GM21367 (cell line): ENCODE measurements at regions not wholly inside any gene's neighbourhood (a gene's known extent, or its start where the extent isn't known, plus 50 kb on each side); places are given as distances from the start of the nearest gene placed in this dataset.
A peak's percentile ranks its signal among the peaks of the same experiment; 100 is the strongest.

ENCODE experiments used
- ATAC-seq: cut with Tn5 transposase; IDR thresholded peaks from one replicate; pipeline ENCODE4 v1.9.1; 2021; ENCODE audit not compliant: unreplicated experiment

DNA sequence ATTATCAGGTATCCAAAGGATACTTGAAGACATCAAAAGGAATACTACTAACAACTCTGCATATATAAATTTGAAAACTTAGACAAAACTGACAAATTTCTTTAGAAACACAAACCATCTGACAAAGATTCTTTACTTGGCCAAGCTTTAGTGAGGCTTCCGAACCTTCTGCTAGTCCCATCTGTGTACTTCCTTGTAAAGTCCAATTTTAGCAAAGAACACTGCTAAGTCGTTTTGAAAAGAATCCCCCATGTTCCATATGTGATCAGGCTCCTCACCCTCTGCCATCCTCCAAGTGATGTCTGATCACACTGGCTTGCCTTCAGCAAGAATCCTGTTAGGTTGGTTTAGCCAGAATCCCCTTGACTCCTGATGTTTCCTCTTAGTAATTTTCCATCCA is 150.0 kb upstream of the ACO1 start:
- ATAC-seq: no peak

DNA sequence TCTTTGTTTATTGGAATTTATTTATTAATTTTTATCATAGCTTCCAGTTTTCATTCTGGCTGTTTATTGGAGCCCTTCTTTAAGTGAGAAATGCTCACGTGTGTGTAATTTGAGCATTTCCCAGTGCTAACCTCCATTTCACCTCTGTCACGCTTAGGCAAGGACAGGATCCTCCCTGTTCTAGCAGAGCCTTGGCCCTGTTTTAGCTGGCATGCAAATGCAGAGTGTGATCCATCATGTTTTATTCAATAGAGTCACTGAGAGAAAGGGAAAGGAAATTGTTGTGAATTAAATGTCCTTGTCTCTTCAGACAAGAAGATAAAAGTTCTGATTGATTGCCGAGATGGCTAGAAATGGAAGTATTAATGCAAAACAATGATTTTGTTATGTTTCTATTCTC is 137.3 kb upstream of the ACO1 start:
- no peak for ATAC-seq

DNA sequence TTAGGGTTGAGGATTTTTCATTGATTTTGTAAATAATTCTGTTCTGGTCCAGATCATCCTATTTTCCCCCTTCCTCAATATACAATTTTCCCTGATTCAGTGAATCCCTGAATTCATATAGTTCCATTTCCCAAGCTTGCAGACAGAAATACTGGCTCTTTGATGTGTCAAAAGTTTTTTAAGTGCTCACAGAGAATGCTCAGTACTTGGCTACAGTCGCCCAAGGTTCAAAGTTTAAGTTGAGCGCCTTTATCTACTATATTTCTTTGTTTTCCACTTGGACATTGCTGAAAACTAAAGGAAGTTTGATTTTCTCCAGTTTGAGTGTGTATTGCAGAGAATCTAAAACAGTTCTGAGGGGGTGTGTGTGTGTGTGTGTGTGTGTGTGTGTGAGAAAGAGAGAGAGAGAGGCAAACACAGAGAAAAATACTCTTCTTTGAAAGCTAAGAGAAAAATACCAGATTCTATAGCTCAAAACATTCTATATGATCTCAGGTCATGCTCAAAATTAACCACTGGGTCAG is 136.2 kb upstream of the ACO1 start:
- no peak for ATAC-seq

DNA sequence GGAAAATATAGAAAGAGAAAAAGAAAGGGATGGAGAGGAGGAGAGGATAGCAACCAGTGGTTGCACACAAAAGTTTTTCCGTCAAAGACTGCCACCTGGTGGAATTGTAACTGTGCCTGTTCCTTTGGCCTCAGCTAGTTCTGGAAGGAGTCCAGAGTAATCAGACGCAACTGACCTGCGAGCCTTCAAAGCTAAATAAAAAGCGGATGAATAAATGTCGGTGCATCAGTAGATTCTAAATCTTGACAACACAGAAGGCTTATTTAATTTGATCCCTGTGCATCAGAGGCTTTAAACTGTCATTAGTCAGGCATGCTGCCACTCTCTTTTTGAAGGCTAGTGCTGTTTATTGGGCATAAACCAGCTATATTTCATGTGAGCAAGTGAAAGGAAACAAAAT is 132.9 kb upstream of the ACO1 start:
- ATAC-seq: peak; percentile 83

DNA sequence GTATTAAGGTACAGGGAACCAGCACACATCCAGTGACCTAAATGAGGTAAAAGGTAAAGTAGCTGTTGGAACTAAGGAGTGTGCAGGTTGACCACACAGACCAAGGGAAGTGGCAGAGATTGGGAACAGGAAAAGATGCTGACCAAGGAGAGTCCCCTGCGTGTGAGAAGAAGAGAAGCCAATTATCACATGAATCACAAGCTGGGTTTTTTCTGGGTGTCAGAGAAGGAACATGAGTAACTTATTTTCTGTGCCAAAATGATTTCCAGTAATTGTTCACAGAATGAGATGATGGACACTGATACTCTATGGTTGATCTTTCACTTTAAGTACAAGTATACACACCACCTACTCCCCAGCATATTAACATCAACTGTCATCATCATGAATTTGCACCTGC is 130.7 kb upstream of the ACO1 start:
- ATAC-seq: no peak

DNA sequence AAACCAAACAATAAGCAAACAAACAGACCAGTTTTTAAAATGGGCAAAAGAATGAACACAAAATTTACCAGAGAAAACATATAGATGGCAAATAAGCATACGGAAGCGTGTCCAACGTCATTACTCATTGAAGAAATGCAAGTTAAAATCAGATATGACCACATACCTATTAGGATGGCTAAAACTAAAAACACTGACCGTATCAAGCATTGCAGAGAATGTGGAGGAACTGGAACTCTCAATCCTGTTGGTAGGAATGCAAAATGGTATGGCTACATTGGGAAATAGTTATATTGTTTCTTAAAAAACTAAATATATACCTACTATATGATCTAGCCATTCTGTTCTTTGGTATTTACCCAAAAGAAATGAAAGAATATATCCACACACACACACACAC is 129.4 kb upstream of the ACO1 start:
- ATAC-seq: no peak

DNA sequence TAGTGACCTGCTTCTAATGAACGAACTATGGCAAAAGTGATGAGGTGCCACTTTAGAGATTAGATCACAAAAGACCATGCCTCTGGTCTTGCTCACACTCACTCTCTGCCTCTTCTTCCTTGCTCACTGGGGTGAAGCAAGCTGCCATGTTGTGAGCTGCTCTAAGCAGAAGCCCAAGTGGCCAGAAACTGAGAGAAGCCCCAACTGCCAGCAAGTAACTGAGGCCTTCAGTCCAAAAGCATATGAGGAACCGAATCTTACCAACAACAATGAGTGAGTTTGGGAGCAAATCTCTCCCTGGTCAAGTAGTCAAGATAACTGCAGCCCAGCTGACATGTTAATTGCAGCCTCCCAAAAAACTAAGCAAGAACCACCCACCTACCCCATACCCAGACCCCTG is 126.0 kb upstream of the ACO1 start:
- no peak for ATAC-seq

DNA sequence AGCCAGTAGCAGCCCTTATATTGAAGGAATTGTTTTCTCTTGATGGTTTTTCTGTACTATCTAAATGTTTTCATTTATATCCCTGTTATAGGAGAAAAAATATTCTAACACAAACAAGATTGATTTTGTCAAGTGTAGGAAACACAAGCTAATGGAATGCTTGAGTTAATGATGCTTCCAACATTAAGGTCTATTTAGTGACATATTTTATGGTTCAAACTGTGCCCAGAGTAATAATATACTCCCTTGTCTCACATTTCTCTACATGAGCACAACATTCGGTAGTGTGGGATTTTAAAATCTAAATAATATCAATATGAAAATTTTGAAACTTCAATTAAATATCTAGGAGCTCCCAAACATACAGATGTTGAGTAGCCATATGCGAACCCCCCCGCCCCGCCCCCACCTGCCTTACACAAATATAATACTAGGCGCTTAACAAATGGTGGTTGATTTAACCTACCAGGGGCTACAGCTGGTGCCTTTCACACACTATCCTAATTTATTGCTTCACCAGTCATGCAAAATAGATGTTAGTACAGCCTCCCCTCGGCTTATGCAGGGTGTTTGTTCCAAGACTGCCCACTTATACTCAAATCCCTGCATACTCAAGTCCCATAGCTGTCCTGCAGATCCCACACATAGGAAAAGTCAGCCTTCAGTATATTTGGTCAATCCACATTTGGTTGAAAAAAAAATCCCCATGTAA is 124.1 kb upstream of the ACO1 start:
- no peak for ATAC-seq

DNA sequence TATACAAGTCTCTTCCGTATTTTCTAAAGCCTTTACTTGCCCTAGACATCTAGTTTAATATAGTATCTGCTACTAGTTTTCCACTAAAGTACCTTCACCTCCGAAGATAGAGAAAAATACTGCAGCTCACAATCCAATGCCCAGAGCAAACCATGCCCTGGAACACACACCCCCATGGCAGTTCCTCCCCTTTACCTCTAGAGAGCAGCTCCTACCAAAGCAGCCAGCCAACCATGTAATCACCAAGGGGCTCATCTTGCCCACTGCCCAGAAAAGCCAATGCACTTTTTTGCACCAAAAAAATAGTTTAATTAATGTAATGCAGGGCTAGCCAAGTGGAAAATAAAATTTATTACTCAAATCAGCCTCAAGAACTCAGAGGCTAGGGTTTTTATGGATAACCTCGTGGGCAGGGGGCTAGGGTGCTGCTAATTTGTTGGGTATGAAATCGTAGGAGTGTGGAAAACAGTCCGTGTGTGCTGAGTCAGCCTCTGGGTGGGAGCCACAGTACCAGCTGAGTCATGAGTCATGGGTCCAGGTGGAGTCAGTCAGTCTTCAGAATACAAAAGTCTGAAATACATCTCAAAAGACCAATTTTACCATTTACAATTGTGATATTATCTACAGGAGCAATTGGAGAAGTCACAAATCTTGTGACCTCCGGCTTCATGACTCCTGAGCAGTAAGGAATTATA is 120.1 kb upstream of the ACO1 start:
- no peak for ATAC-seq

DNA sequence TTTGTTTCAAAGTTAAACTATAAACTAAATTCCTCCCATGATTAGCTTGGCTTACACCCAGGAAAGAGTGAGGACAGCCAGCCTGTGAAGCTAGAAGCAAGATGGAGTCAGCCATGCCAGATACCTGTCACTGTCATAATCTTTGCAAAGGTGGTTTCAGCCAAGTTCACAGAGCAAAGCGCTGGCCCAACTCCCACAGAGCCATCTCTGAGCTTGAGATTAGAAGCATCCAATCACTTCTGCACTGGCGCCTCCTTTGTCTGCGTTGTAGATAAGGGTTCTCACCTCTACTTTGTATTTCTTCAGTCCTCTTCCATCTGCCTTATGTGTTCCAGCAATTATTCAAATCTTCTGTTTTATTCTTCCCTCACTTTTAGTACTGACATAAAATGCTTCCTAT is 119.4 kb upstream of the ACO1 start:
- ATAC-seq: no peak

DNA sequence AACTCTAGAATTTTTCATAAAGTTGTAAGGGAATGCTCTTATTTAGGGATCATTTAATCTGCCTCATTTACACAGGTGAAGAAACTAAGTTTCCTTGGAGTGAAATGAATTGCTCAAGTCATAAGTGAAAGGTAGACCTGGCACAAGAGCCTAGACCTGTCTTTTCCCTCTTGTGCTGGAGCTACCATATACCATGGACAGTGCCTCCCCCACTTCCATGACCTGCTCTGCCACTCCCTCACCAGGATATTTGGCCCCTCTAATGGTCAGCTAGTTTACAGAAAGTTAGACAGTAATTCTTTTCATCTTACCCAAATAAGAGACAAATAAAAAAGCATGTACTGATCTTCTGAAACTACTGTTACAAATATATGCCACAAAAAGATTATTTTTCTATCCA is 105.5 kb upstream of the ACO1 start:
- no peak for ATAC-seq

DNA sequence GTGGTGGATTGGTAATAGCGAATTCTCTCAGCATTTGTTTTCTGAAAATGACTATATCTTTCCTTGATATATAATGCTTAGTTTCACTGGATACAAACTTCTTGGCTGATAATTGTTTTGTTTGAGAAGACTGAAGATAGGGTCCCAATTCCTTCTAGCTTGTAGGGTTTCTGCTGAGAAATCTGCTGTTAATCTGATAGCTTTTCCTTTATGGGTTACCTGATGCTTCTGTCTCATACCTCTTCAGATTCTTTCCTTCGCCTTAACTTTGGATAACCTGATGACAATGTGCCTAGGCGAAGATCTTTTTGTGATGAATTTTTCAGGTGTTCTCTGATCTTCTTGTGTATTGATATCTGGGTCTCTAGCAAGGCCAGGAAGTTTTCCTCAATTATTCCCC is 94.7 kb upstream of the ACO1 start:
- ATAC-seq: no peak

DNA sequence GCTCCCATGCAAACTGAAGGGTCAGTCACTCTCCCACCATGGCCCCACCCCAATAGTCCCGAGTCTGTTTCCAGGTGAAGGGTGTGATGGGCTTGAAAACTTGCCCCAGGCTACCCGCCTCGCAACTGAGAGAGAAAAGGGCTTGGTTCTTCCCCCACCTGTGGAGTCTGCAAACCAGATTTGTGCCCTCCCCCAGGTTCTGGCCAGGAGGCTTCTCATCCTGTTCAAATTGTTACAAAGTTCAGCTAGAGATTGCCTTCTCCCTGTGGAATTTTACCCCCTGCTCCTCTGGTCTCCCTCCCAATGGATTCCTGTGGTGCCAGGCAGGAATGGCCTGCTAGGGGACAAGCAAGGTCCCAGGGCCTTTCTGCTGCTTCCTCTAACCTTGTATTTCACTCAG is 93.1 kb upstream of the ACO1 start:
- no peak for ATAC-seq

DNA sequence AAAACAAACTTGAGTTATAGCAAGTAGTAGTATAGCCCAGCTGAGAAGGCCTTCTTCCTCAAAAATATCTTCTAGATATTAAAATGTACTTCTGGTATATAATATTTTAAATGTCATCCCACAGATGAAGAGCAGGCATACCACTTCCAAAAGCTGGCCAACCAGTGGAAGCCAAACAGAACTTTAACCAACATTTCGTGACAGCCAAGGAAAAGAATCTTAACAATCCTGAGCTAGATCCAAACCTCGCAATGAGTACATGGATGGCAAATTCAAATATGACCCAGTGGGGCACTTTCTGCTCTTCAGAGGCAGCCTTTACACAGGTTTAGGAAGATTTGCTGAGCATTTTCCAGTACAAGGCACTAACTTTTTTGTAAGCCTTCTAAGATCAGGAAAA is 91.8 kb upstream of the ACO1 start:
- ATAC-seq: no peak

DNA sequence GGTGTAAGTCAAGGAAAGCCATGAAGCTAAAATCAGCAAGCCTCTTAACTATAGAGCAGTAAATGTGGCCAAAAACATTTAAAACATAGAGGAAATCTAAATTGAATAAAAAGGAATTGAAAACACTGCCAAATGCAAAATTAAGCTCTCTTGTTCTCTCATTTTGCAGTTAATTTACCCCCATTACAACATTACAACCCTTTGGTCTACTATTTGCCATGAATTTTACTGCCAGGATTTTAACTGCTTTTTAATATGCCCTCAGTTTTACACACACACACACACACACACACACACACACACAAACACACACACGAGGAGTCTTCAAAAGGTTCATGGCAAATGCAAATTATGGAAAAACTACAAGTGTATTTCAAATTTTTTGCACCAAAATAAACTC is 91.4 kb upstream of the ACO1 start:
- ATAC-seq: no peak

DNA sequence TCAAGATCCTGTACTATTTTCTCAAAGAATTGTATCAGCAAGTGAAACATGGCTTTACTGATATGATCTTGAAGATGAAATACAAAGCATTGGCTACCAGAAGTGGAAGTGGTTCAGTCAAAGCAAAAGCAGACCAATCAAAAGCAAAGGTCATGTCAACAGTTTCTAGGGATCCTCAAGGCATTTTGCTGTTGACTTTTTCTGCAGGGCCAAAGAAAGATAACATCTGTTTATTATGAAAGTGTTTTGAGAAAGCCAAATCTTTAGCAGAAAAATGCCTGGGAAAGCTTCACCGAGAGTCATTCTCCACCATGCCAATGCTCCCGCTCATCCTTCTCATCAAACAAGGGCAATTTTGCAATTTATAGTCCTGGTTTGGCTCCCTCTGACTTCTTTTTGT is 90.3 kb upstream of the ACO1 start:
- no peak for ATAC-seq

DNA sequence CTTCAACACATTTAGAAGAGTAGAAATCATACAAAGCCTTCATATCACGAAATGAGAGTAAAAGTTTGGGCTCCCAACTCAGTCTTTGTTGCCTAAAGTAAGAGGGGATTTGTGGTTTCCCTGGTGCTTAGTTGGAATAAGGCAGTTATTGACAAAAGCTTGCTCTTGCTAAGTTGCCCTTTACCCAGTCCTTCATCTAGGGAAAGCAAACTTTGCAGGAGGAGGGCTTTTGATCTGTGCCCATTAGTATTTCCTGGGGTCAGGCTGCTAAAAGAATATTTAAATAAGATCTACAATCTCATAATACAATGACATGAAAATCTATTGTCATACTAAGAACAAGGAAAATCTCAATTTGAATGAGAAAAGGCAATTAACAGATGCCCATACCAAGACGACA is 84.1 kb upstream of the ACO1 start:
- ATAC-seq: no peak

DNA sequence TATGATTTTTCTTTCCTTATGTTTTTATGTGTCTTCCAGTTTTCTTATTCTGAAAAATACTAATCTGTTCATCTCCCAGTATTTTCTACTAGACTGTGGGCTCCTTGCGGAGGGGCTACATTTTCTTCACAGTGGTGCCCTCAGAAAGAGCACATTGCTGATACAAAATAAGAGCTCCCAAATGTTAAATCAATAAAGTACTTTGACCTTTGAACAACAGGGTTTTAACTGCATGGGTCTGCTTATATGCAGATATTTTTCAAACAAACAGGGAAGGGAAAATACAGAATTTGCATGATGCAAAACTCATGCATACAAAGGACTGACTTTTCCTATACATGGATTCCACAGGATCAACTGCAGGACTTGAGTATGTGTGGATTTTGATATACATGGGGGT is 79.9 kb upstream of the ACO1 start:
- ATAC-seq: no peak

DNA sequence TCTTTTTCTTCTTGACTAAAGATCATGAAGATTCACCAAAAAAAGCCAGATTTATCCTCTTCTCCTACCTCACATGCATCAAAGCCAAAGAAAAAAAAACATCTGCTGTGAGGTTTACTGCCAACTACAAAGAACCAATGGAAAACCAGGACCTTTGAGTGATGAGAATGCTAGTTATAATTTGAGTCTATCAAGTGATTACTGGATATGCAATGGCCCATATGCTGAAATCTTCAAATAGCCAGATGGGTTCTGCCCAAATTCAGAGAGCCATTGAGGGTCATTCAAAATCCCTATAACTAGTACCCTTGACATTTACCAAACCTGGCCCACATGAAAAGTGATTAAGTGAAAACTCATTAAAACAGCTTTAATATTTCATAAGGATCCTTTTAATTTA is 78.4 kb upstream of the ACO1 start:
- ATAC-seq: no peak

DNA sequence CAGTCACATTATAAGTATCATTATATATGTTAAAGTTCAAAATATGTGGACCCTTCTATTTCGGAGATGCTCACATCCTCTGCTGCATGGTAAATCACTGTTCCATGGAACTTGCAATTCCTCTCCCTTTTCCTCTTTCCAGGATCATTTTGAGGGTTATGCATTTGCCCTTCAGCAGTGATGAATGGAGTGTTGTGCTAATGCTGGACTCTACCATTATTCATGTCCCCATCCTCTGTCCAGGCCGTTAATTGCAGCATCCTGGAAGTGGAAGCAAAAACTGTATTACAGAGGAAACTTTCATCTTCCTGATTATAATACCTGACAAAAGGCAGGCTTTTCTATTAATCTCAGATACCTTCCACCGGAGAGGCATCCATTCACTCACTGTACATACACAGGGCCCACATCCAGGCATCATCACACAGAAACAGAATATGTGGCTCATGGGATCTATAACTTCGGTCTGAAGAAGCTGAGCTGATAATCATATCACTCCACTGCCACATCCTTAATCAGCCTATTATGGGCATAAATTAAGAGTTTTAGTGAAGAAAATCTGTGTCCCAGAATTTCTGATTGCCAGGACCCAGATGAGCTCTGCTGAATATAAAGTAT is 65.0 kb upstream of the ACO1 start:
- ATAC-seq: no peak

DNA sequence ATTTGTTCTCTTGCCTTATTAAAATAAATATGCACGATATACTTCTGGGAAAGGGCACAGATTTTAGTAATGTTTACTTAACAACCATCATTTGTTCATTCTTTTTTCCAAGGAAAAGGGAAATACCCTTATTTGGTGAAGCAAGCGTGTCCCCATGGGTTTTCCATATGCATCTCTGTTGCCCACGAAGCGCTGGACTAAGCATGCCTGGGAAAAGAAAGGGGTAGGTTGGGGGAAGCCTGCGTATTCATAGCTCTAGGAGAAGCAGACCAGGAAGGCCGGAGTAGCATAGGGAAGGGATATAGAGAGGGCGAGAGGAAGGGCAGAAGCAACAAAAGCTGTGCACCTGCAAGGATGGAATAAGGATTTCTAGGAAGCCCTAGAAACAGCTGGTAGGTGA is 61.8 kb upstream of the ACO1 start:
- no peak for ATAC-seq

DNA sequence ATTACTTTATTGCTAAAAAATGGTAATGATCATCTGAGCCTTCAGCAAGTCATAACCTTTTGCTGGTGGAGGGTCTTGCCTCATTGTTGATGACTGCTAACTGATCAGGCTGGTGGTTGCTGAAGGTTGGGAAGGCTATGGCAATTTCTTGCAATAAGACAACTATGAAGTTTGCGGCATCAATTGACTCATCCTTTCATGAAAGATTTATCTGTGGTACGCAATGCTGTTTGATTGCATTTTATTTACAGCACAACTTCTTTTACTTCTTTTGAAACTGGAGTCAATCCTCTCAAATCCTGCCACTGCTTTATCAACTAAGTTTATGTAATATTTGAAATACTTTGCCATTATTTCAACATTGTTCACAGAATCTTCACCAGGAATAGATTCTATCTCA is 58.3 kb upstream of the ACO1 start:
- ATAC-seq: no peak
